Epithelial cell of proximal tubule (primary cell): ENCODE measurements at regions not wholly inside any gene's neighbourhood (a gene's known extent, or its start where the extent isn't known, plus 50 kb on each side); places are given as distances from the start of the nearest gene placed in this dataset.

Experiments
- DNase-seq: peaks from one replicate; pipeline ENCODE4 v3.0.0-alpha.2; 2011; ENCODE audit warnings: low read depth
- H3K4me3 ChIP-seq: 2 replicates; pipeline ENCODE4 v1.5.1; 2011; ENCODE audit warnings: low read depth, mild to moderate bottlenecking, low read length
- CTCF ChIP-seq: conservative IDR thresholded peaks from 2 replicates; pipeline ENCODE4 v1.5.1; 2012; ENCODE audit warnings: low read depth, mild to moderate bottlenecking, low read length

DNA sequence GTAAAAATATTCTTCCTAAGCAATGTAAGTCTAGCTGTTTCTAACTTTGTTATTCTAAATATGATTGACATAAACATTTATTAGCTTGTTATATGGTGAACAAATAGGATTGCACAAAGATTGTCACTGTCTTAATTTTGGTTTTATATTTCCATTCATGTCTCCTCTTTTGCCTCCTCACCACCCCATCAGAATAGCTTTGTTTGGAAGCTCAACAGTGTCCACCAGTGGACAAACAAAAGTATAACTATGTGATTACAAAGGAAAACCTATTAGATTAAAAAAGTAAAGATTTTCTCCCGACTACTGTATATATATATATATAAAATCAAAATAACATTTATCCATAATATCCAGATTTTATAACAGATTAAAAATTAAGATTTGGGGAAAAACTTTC lies 468.2 kb downstream of the ZIC3 start:
- H3K4me3 ChIP-seq, result no peak overlapping the region
- no peak for DNase-seq
- TF ChIP-seq CTCF, result no peak

DNA sequence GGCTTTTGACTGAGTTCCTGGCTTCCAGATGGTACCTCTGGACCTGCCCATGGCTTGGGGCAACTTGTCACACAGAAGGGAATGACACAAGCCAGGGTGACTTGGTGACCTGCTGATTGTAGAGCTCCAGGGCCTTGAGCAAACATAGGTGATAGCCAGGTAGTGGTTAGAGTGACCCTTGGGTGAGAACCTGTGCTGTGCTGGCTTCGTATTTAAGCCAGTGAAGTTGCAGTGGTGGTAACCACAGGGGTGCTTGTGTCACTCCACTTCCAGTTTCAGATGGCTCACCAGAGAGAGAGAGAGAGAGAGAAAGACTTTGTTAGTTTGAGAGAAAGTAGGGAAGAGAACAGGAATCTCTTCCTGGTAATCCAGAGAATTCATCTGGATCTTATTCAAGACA lies 471.6 kb downstream of the ZIC3 start:
- DNase-seq, result no peak
- no peak for TF ChIP-seq CTCF

DNA sequence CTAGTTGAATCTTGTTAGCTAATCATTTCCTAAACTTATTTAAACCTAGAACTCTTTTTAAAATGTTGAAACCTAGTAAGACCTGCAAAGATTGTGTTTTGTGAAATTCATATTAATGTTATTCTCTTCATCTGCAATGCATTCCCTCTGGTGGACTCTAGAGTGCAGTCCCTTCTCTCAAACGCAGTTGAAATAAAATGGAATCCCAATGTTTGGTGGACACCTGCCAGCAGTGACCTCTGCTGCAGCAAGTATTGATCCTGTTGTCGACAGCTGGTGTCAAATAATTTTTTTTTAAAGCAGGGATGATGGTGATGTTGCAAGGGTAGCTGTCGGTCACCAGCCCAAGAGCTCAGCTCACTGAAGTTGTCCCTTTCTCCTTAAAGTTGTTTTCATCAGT lies 492.0 kb downstream of the ZIC3 start:
- no peak for TF ChIP-seq CTCF
- no peak overlapping the region for H3K4me3 ChIP-seq
- no peak for DNase-seq

More for the DNA sequence above, 471.6 kb downstream of the ZIC3 start:
- H3K4me3 ChIP-seq, result no peak overlapping the region

GRCh38 chrX:138058931-138059330 lies 493.0 kb downstream of the ZIC3 start:
- TF ChIP-seq CTCF, result no peak
- DNase-seq, result no peak
- H3K4me3 ChIP-seq, result no peak overlapping the region

DNA sequence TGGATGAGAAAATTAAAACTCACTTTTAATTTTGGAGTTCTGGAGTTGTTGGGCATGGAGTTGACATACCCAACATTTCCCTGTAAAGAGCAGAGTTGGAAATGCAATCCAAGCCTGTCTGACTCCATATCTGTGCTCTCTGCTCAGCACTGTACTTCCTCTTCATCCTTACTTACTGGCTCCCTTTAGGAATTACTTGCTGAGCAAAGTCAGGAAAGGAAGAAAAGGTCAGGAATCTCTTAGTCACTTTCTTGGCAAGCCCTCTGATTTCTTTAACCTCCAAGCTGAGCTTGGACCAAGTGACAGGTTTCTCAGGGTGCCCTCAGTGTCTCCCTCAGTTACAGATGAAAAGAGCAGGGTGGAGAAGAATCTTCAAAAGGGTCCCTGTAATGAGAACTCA lies 501.5 kb downstream of the ZIC3 start:
- DNase-seq, result no peak
- TF ChIP-seq CTCF, result no peak
- H3K4me3 ChIP-seq, result no peak overlapping the region

GRCh38 chrX:138073626-138074025 lies 507.7 kb downstream of the ZIC3 start:
- H3K4me3 ChIP-seq, result no peak overlapping the region
- no peak for TF ChIP-seq CTCF
- no peak for DNase-seq

DNA sequence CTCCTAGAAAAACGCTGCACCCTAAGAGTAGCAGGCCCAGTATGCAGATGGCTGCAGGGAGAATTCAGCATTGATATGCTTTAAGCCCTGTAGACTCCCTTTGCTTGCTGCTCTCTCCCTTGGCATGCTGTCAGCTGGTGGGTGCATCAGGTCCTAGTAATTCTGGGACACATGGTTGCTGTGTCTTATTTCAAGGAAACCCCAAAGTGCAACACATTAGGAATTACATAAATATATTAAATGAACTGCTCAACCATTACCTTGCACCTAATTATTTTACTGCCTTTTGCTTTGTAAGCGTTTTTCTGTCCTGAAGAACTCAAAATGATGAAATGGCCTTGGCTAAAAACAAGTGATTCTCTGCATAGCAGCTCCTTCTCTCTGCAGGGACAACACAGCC lies 516.3 kb downstream of the ZIC3 start:
- TF ChIP-seq CTCF, result no peak
- no peak overlapping the region for H3K4me3 ChIP-seq
- DNase-seq, result no peak
